ENCODE measurements at regions not wholly inside any gene's neighbourhood (a gene's known extent, or its start where the extent isn't known, plus 50 kb on each side); places are given as distances from the start of the nearest gene placed in this dataset.
"Not testable (repeated sequence)": the region's sequence is repeated elsewhere in the genome, so short reads cannot be mapped to it uniquely, and the experiment has no call there.

DNA sequence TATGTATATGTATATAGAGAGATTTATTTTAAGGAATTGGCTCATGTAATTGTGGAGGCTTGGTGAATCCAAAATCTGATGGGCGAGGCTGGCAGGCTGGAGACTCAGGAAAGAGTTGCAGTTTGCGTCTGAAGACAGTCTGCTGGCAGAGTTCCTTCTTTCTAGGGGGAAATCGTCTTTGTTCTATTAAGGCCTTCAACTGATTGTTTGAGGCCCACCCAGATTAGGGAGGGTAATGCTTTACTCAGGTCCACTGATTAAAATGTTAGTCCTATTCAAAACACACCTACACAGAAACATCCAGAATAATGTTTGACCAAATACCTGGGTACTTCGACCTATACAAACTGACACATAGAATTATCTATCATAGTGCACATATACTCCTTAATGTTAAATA is 149.5 kb downstream of the NAA11 start:
- no peak for DNase-seq (ENCODE audit: low spot score)

DNA sequence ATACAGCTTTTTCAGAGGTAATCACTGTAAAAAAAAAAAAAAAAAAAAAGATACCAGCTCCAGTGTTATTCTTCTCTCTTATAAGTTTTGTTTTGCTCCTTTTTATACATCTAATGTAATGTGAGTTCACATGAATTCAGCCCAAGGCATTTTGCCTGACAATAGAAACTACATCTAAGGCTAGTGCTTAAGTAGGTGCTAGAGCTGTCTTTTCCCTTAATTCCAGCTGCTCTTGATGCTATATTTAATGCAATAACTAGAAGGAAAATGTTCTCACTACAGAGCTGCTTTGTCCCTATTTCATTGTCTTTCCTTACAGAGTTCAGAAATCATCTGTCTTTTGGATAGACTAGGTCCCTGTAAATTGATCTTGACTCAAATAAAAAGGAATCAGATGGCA is 150.1 kb downstream of the NAA11 start:
- DNase-seq (ENCODE audit: low spot score), result no peak

DNA sequence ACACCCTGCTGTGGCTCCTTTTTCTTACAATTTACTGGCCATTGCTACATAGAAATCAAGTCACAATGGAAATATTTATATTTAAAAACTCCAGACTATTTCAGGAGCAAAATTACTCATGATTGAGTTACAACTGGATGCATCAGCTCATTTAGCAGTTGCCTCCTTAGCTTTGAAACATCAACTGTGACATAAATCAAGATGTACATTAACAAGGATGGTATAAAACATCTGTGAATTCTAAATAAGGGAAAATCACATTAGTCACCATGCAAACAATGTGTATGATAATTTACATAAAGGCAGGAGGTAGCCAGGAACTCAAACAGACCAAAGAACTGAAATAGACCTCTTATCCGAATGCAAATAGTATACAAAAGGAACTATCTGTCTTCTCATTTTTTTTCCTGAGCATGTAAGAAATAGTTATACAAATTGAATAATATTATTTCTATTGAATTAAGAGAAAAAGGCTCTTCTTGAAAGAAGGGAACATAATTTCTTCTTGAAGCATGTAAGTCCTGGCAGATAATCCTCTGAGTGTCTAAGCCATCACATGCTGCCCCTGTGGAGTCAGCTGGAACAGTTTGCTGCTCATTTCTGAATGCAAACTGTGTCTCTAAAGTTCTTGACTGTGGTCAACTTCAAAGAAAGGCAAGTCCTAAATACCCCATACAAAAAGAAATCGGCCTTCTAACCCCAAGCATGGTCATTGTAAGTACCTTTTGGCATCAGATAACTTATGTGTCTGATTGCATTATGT is 151.2 kb downstream of the NAA11 start:
- no peak for DNase-seq (ENCODE audit: low spot score)

DNA sequence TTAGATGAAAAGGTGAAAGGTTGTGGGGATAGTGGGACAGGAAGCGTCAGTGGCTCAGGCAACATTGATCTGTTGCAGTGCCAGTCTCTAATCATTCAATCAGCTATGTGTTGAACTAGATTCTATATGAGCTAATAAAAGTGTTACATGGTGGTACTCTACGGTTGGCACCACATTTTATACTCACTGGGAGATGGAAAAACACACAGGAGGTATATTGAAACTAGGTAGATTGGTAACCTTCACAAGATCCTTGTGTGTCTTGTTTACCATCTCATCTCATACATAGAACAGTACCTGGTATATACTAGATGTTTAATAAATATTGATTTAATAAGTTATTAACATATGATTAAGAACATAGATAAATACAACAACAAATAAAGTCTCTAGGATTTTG is 152.7 kb downstream of the NAA11 start:
- DNase-seq (ENCODE audit: low spot score), result no peak

DNA sequence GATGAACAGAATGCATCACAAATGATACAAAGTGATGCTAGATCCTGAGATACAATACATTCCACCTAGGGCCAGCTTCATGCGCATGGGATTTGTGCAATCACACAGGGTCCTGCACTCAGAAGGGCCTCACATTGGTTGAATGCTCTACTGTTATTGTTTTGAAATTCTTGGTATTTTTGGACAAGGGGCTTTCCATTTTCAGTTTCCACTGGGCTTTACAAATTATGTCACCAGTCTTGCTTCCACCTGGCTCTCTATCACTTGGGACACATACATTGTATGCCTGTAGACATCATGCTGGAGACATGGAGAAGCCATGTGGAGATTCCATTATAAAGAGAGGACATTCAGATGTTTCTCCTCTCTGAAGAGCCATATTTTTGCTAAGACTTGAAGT is 155.8 kb downstream of the NAA11 start:
- DNase-seq (ENCODE audit: low spot score), result no peak

DNA sequence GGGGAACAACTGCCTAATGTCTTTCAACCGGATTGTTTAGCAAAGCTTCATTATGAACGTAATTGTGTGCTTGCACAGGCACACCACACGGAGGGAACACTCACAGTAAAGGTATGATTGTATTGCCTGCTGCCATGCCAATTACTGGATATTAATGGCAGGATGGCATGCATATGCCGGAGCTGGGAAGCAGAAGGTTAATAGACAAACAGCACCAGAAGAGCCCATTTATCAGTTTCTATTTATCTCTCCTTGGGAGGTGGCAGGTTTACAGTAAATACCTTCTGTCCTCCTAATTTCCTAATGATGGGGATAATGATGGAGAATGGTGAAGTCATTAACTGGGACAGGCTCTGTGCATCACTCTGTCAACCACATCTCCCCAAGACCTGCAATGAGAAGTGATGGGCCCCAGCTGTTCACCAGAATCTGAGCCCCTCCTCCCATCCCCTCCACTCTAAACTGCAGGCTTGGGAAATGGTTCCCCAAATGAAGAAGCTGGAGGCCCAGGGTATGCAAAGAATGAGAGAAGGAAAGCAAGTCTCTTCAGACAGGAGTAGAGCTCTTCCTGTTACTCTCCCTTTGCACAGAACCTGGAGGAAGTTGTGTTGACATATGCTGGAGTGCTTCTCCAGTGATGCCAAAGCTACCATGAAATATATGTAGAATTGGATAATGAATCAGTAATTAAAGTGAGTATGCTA is 160.8 kb downstream of the NAA11 start:
- no peak for DNase-seq (ENCODE audit: low spot score)

DNA sequence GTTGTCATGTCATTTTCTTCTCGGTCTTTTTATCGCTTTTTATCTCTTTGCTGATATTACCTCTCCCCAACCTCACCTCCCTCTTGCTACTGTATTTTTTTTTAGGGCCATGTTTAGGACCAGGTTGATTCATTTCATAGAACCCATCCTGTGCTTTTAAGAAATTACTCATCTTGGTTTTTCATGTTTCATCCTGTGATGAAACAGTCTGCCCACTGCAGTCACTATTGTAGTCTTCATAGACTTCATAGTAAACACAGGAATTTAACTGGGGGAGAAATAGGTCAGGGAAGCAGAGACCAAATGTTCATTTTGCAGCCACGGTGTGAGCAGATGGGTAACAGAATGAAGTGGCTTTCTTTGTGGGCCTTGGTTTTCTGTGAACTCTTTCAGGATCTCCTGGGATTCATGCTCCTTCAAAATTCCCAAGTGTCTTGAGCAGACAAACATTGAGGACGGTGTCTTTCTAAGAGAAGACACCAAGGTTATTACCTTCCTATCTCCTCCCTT is 161.8 kb downstream of the NAA11 start:
- no peak for DNase-seq (ENCODE audit: low spot score)

DNA sequence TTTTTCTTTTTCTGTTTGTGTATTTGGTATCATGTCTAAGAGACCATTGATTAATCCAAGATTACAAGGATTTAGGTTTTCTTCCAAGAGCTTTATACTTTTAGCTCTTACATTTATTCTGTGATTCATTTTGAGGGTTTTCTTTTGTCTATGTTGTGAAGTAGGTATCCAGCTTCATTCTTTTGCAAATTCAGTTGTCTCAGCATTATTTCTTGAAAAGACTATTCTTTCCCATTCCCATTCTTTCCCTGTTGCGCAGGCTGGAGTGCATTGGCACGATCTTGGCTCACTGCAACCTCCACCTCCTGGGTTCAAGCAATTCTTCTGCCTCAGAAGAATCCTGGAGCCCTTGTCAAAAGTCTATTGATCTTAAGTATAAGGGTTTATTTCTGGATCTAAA is 164.9 kb downstream of the NAA11 start:
- DNase-seq (ENCODE audit: low spot score), result no peak

DNA sequence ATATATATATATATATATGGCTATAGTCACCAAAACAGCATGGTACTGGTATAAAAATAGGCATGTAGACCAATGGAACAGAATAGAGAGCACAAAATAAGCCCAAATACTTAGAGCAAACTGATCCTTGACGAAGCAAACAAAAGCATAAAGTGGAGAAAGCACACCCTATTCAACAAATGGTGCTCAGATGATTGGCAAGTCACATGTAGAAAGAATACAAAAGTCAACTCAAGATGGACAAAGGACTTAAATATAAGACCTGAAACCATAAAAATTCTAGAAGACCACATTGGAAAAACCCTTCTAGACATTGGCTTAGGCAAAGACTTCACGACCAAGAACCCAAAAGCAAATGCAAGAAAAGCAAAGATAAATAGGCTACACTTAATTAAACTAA is 167.2 kb downstream of the NAA11 start:
- not testable (repeated sequence) for DNase-seq (ENCODE audit: low spot score)

DNA sequence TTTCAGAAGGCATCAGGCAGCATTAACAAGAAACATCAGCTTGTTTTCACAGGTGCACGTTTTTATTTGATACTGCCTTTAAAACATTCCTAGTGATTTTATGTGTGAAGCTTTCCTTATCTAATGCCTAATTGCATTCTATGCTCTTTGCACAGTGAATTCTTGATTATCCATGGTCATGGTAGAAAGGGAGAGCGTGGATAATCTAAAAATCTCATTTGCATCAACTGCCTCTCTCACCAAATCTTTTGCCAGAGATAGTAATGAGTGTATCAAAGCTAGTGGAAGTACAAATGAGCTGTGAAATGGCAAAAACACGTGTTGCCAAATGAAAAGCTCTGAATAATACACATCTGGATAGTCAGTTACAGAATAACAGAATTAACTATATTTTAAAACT is 170.5 kb downstream of the NAA11 start:
- DNase-seq (ENCODE audit: low spot score), result no peak

DNA sequence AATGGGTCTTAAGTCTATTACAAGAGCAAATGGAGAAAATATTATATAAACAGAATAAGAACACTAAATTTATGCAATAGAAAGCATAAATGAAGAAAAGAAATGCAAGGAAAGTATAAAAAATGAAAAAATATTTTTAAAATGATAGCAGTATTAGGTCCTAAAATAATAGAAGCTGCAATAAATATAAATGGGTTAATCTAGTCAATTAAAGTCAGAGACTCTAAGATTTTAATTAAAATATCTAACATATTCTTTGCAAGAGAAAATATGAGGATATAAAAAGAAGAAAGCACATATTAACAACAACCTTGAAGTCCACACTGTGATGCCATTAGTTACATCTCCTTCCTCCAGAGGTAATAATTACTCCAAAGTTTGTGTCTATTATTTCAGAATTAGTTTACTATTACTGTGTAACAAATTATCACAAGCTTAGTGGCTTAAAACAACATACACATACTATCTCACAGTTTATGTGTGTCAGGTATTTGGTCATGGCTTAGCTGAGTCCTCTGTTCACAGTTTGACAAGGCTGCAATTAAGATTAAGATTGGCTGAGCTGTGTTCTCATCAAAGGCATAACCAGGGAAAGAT is 174.9 kb downstream of the NAA11 start:
- DNase-seq (ENCODE audit: low spot score), result no peak

DNA sequence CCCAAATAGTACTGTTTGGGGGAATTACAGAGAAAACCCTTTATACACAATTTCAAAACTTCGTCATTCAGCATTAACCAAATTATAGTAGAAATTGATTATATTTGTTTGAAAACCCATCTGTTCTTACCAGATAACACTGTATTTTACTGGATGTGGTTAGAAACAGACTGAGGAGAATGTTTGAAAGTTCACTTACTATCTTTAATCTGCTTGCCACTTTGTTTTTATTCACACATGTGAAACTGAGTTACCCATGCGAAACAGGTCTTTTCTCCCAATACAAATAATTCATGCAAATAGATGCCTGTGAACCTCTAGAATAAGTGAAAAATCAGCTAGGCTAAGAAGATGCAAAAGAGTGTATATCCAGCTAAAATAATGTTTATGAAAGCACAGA is 177.5 kb downstream of the NAA11 start:
- DNase-seq (ENCODE audit: low spot score), result no peak

DNA sequence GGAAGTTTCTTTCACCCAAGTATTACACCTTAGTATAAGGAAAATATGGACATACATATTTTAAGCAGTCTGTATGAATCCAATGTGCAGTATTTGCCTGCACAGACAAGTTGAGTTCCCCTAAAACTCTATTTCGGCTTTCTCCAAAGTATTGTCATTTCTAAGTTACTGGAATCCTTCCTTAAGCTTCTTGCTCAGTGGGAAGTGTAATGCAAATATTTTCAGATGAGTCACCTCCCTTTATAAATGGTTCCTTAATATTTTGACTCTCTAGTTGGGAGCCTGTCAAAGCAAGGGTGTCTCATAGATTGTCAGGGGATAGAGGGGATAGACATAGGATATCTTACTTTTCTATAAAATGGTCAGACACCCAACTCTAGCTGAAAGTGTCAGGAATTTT is 178.6 kb downstream of the NAA11 start:
- DNase-seq (ENCODE audit: low spot score), result no peak

DNA sequence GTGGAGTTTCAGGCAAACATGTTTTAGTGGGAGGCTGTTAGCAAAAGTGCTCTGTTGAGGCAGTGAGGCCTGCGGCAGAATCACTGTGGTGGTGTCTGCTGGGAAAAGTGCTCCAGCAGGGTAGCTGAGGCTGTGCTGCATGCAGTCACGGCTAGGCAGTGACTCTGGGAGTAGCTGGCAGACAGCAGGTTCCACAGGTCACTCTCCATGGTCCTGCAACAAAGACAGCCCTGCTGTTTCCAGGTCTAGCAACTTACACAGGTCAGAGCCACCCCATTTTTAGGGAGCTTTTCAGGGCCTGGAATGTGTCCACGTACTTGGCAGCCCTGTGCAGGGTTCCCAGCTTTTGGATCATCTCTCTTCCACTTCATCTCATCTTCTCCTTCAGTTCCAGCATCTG is 184.3 kb downstream of the NAA11 start:
- no peak for DNase-seq (ENCODE audit: low spot score)

DNA sequence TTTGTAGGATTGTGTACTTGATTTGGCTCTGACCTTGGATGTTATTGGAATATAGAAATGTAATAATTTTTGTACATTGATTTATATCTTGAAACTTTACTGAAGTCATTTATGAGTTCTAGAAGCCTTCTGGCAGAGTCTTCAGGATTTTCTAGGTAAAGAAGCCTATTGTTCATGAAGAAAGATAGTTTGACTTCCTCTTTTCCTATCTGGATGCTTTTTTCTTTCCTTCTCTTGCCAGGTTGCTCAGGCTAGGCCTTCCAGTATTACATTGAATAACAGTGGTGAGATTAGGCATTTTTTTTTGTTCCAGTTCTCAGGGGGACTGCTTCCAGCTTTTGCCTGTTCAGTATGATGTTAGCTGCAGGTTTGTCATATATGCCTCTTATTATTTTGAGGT is 191.1 kb downstream of the NAA11 start:
- DNase-seq (ENCODE audit: low spot score), result no peak

DNA sequence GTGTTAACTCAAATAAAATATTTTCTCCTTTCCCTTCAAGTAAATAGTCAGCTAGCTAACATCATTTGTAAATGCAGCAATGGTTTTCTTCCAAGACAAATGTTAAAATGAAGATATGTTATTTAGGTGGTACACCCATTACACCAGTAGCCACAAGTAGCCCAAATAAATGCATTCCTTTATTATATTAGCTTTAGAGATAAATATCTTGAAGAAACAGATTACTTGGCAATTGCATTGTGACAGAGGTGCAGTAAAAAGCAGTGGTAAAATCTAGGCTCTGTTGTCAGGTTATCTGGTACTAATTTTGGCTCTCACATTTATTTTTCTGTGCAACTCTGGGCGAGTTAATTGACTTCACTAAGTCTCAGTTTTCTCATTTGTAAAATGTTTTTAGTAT is 193.0 kb downstream of the NAA11 start:
- DNase-seq (ENCODE audit: low spot score), result no peak

DNA sequence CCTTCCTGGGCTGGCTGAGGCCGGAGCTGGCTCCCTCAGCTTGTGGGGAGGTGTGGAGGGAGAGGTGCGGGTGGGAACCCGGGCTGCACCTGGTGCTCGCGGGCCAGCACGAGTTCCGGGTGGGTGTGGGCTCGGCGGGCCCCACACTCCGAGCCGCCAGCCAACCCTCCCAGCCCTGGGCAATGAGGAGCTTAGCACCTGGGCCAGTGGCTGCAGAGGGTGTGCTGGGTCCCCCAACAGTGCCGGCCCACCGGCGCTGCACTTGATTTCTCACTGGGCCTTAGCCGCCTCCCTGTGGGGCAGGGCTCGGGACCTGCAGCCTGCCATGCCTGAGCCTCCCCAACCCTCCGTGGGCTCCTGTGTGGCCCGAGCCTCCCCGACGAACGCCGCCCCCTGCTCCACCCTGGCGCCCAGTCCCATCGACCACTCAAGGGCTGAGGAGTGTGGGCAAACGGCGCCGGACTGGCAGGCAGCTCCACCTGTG is 182.7 kb upstream of the PAQR3 start:
- DNase-seq (ENCODE audit: low spot score), result no peak

DNA sequence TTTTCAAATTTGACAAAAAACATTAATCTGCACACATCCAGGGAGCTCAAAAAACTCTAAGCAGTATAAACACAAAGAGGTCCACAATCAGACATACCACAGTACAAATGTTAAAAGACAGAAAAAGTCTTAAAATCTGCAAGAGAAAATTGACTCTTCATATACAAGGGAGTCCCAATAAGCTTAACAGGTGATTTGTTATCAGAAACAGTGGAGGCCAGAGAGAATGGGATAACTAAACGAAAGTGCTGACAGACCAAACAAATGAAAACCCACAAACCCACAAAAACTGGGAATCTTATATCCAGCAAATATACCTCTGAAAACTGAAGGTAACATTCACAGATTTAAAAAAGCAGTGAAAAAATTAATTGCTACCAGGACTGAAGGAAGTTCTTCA is 182.0 kb upstream of the PAQR3 start:
- no peak for DNase-seq (ENCODE audit: low spot score)

DNA sequence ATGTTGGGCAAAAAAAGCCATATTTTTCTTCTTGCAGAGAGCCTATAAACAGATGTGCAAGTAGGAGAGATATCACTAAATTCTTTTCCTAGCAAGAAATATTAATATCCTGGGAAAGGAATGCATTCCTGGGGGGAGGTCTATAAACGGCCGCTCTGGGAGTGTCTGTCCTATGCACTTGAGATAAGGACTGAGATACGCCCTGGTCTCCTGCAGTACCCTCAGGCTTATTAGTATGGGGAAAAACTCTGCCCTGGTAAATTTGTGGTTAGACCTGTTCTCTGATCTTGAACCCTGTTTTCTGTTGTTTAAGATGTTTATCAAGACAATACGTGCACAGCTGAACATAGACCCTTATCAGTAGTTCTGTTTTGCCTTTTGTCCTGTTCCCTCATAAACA is 177.8 kb upstream of the PAQR3 start:
- not testable (repeated sequence) for DNase-seq (ENCODE audit: low spot score)

DNA sequence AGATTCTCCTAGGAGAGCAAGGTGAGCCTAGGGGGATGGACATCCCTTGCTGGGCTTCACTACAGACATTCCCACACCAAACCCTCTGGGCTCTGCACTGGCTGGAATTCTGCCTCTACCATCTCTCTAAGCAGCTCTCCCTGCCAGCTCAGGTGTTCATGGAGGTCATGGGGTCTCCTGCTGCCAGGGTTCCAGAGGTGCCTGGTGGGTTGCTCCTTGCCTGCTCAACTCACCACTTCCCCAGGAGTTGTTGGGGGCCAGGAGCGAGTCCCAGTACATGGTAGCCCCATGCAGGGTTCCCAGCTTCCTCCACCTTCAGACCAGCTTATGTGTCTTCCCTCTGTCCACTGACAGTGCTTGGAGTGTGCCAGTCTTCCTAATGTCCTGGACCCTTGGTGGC is 167.8 kb upstream of the PAQR3 start:
- no peak for DNase-seq (ENCODE audit: low spot score)

DNA sequence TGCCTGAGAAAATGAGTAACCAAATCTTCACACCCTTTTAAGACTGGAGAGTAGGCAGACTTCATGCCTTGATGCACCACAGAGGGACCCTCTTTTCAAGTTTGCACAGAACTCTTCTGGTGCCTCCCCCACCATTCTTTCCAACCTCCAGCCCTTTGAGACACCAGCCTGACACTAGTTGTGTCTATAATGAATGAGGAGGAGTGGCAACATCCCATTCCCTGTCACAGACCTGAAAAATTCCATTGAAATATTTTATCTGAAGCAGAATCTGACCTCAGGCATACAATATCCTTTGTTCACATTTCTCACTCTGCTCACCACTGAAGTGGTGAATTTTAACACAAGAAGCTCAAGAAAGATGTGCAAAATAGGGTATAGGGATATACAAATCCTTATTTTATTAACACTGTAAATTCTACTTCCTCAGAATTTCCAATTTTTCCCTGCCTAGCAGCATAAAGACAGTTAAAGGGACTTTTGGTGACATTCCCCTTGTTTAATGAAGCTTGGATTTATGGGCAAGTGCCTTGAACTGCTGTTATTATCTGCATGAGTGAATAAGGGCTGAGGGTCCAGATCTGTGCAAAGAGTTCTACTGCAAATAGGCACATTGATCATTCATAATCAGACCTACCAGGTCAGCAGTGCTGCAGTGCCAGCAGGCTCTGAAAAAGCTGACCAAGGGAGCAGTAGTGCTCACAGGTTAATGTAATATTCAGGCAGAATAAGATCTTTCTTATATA is 149.9 kb upstream of the PAQR3 start:
- no peak for DNase-seq (ENCODE audit: low spot score)

DNA sequence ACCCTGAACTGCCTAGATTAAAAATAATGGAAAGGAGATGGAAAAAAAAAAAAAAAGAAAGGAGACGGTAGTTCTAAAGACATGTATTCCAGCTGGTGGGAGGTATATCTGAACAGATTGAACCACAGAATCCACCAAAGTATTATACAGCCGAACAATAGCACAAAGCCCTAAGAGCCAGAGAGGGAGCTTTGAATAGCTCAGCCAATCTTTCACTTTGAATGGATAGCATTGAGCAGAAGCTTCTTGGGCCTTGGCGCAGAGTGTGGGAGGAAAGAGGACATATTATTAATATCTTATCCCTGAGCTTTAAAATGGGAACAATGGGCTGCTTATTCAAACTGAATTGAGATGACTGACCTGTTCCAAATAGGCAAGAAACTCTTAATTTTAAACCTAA is 147.8 kb upstream of the PAQR3 start:
- DNase-seq (ENCODE audit: low spot score), result no peak
